HCEC 1CT (cell line): ENCODE measurements at regions not wholly inside any gene's neighbourhood (a gene's known extent, or its start where the extent isn't known, plus 50 kb on each side); places are given as distances from the start of the nearest gene placed in this dataset.
"Not testable (repeated sequence)": the region's sequence is repeated elsewhere in the genome, so short reads cannot be mapped to it uniquely, and the experiment has no call there.

ENCODE experiments used
- DNase-seq: peaks from one replicate; pipeline ENCODE4 v3.0.0-alpha.2; 2017

DNA sequence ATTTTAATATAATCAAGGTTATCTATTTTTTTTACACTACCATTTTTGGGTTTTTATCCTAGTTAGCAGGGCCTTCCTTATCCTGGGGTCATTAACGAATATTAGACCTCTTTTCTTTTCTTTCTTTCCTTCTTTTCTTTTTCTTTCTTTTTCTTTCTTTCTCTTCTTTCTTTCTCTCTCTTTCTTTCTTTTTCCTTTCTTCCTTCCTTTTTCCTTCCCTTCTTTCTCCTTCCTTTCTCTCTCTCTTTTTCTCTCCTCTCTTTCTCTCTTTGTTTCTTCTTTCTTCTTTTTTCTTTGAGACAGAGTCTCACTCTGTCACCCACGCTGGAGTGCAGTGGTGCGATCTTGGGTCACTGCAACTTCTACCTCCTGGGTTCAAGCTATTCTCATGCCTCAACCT, 120.4 kb upstream of the PDE7B start:
- DNase-seq: no peak

DNA sequence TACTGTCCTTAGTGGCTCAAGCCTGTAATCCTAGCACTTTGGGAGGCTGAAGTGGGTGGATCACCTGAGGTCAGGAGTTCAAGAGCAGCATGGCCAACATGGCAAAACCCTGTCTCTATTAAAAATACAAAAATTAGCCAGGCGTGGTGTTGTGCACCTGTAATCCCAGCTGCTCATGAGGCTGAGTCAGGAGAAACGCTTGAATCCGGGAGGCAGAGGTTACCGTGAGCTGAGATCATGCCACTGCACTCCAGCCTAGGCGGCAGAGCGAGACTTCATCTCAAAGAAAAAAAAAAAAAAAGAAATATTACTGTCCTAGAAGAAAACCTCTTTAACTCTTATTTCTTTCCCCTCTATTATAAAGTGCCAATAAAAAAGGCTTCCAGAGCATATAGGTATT, 115.2 kb upstream of the PDE7B start:
- DNase-seq: not testable (repeated sequence)

DNA sequence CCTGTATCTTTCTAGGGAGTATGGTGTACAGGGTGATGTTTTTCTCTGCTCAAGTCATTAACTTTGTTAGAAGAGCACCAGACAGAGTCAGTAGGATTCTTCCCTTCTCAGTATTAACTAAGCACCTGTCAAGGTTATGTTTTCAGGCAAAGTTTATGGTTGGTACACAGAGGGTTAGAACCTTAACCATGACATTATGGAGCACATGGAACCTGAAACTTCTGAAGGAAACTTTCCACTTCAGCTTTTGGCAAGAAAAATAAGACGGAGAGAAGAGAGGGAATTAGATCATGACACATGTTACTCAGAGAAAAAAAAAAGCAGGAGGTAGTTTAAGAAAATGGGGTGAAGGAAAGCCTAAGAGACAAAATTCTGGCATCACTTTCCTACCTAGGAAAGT, 112.9 kb upstream of the PDE7B start:
- DNase-seq: no peak

GRCh38 chr6:135739288-135739687, 112.2 kb upstream of the PDE7B start:
- DNase-seq: no peak

GRCh38 chr6:135740580-135740979, 110.9 kb upstream of the PDE7B start:
- no peak for DNase-seq

DNA sequence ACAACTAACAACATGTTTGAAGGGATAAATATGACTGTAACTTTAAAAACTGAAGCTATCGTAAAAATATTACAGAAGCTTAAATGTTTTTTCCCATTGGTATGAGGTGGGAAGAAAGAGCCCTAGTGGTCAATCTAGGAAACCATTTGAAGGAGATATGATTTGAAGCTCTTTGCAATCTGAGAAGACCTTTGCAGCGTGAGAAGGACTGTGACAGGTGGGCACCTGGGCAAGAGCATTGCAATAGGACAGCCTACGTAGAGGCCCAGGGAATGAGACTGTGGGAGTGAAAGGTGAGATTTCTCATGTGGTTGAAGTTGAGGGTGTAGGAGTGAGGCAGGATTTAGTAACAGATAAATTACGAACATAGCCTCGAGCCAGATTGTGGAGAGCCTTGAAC, 108.0 kb upstream of the PDE7B start:
- DNase-seq: no peak

GRCh38 chr6:135748189-135748588, 103.3 kb upstream of the PDE7B start:
- DNase-seq: no peak

GRCh38 chr6:135750081-135750480, 101.4 kb upstream of the PDE7B start:
- DNase-seq: no peak

GRCh38 chr6:135753196-135753595, 98.3 kb upstream of the PDE7B start:
- DNase-seq: no peak

DNA sequence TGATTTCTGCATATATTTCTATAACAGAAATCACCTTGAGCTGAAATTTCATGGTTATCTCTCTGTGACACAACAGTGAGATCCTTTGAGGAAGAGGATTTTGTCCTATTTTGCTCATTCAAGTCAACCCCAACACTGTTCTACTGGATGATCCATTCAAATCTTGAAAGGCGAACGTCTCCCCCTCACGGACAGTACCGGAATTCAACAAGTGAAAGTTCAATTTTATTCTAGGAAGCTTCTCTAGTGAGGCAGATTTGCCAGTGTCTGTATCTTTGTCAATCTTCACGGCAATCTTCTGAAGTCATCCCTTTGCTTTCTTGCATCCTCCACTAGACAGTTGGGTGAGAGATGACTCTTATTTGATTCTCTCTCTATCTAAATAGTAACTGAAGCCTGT, 91.7 kb upstream of the PDE7B start:
- DNase-seq: no peak

GRCh38 chr6:135774006-135774405, 77.5 kb upstream of the PDE7B start:
- no peak for DNase-seq

- DNase-seq: no peak
Measured at GRCh38 chr6:135779213-135779612, 72.3 kb upstream of the PDE7B start.

DNA sequence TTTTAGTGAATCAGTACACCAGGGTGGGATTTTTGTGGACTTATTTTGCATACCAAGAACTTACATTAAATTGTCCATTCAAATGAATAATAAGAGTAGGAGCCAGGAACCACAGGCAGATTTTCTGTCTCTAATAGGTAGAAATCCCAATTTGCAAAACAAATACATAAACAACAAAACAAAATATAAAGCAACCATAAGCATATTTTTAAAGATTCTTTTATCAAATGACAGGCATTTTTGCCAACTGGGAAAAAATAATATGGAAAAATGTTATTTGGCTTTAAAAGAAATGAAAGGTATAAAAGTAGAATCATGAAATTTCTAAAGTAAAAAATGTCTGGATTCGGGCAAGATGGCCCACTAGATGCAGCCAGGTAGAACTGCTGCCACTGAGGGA, 71.2 kb upstream of the PDE7B start:
- no peak for DNase-seq

- DNase-seq: peak; percentile 21
Measured at GRCh38 chr6:135782546-135782945, 69.0 kb upstream of the PDE7B start.

GRCh38 chr6:135784507-135784906, 67.0 kb upstream of the PDE7B start:
- no peak for DNase-seq

DNA sequence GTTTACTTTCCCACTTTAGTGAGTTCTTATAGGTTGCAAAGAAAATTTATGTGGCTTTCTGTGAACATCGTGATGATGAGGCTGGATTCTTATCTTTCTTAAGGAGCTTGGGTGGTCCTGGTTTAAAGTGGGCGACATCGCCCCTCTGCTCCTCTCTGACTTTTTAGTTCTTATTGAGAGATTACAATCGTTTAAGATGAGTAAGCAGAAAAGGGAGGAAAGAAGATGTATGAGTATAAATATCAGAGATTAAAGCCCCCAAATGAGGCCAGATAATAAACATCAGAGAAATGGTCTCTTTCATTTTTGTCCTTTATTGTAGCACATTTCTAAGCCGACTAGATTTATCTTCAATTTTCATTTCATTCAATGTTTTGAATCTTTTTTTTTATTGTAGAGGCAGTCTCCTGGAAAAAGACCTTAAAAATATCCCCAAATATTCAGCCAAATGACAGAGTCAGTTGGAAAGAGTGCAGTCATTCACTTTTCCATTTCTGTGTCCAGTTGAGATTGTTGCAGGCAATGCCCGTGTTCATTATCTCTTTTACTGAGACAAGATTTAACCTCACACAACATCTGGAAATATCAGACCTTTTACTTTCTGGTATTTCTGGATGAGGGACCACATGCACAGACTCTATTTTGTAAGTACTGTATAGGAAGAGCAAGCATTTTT, 62.0 kb upstream of the PDE7B start:
- DNase-seq: no peak

GRCh38 chr6:135791441-135791840, 60.1 kb upstream of the PDE7B start:
- no peak for DNase-seq

DNA sequence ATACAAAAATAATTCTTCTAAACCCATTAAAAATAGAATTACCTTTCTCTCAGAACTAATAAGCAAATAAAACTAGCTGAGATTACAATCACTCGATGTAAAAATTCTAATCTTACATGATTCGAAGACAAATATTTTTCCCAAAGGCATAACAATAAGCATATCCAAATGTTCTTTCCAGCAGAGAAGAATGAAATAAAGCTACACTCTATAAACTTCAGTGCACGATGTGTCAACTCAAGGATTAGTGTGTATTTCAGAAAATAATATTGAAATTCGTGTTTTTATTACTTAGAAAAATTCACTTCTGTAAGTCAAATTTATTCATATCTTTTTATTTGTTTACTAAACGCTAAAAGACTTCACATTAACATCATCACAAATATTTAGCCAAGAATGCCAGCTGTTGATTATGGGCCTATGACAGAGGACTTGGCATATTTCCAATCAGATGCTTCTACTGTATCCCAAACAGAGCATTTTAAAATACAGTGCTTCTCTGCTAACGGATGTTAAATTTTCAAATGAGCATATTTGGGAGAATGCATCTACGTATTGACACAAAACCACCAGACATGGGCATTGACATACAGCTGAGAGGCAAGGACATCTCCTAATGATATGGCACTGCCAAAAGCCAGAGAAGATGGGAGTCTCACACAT, 54.7 kb upstream of the PDE7B start:
- peak; percentile 18 for DNase-seq

DNA sequence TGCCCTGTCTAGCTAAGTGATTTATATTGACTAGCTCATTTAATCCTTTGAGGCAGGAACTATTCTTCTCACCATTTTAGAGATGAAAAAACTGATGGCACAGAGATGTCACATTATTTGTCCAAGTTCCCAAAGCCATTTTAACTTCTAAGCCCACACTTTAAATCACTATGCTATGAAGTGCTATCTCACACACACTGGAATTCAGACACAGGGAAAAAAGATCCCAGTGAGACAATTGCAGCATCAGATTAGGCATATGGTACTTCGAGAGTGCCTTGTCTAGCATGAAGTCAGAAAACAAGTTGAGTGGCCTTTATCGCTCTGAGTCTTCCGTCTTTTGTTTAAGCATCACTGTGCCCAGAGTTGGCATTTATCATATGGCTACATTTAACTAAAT, 54.1 kb upstream of the PDE7B start:
- no peak for DNase-seq

DNA sequence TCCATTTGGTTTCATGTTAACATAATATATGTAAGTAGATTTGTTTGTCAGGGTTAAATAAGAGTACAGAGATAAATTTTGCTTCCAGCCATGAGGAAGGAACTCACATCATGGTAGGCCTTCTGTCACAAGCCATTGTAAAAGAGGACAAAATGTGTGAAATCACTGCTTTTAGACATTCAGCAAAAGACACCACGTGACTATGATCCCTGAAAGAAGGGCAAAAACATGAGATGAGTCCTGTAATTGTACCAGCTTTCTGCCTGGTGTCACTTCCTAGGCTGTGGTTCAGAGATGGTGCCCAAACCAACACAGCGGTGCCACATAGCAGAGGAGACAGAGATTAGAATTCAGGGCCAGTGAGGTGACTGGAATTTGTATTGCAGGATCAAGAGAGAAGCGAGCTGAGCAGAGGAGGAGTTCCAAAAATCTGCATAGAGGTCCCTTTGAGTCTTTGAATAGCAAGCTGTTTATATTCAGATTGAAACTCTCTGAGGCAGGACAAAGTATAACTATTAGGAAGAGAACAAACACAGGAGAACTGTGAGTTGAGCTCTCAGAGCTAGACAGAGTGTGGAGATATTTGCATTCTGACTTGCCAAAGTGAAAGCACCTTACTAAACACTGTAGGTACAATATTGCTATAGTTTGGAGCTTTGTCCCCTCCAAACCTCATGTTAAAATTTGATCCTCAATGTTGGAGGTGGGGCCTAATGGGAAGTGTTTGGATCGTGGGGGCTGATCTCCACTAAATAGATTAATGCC, 52.6 kb upstream of the PDE7B start:
- no peak for DNase-seq
